Right hindlimb (tissue), 1 donor: ENCODE measurements at regions not wholly inside any gene's neighbourhood (a gene's known extent, or its start where the extent isn't known, plus 50 kb on each side); places are given as distances from the start of the nearest gene placed in this dataset.

Source experiments
- DNase-seq: peaks from one replicate; pipeline ENCODE4 v3.0.0-alpha.2; 2018

DNA sequence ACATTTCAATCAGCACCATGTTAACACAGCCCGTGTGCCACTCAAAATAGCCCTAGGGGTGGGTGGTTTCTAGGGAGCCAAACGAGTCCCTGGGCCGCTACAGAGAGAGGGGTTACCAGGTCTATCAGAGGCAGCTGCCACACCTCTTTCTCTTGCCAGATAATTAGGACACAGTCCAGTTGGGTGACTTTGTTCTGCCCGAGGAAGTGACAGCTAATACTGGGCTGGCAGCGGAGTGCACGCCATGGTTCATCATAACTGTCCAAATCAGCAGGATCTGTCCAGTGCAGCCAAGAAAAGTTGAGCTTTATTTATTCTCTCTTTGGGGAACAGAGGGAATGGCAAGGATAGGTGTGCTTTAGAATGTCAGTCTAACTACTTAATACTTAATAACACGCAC lies 583.8 kb downstream of the BRINP1 start:
- no peak for DNase-seq

GRCh38 chr9:118786877-118787276 lies 582.4 kb downstream of the BRINP1 start:
- DNase-seq, result no peak

GRCh38 chr9:118809160-118809625 lies 560.0 kb downstream of the BRINP1 start:
- DNase-seq, result no peak

GRCh38 chr9:118829334-118829733 lies 539.9 kb downstream of the BRINP1 start:
- DNase-seq, result no peak

GRCh38 chr9:118832371-118832770 lies 536.9 kb downstream of the BRINP1 start:
- DNase-seq, result no peak

- no peak for DNase-seq
These were observed 532.3 kb downstream of the BRINP1 start for GRCh38 chr9:118836891-118837290.

- no peak for DNase-seq
These were observed 497.7 kb downstream of the BRINP1 start for GRCh38 chr9:118871531-118871930.

- DNase-seq, result no peak
These were observed 486.6 kb downstream of the BRINP1 start for GRCh38 chr9:118882684-118883083.

DNA sequence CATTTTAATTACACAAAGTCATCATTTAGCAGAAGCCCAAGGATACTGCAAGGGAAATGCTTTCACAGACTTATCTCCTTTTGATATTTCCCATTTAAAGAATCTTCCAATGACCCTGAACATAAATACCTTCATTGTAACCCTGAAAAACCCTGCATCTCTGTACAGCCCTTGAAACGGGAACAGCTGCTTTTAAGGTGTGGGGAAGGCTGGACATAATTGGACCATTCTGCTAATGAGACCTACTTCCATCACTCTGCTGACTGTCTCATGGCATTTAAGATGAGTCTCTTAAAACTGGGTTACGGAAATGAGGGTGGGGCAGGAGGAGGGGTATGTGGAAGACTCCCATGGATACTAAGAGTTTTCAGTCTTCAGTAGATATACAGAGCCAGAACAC lies 485.8 kb downstream of the BRINP1 start:
- no peak for DNase-seq

DNA sequence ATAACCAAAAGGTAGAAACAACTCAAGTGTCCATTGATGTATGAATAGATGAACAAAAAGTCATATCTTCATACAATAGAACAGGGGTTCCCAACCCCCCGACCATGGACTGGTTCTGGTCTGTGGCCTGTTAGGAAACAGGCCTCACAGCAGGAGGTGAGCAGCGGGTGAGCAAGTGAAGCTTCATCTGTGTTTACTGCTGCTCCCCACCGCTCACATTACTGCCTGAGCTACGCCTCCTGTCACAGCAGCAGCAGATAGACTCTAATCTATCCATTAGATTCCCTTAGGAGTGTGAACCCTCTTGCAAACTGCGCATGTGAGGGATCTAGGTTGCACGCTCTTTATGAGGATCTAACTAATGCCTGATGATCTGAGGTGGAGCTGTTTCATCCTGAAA lies 478.0 kb downstream of the BRINP1 start:
- DNase-seq, result no peak

- DNase-seq, result no peak
These were observed 472.8 kb downstream of the BRINP1 start for GRCh38 chr9:118896324-118897000.

DNA sequence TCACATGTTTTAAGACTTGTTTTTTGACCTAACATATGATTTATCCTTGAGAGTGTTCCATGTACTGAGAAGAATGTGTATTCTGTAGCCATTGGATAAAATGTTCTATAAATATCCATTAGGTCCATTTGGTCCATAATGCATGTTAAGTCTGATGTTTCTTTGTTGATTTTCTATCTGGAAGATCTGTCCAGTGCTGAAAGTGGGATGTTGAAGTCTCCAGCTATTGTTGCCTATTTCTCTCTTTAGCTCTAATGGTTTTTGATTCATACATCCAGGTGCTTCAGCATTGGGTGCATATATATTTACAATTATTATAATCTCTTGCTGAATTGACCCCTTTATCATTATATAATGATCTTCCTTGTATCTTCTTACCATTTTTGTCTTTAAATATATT lies 451.1 kb downstream of the BRINP1 start:
- no peak for DNase-seq

DNA sequence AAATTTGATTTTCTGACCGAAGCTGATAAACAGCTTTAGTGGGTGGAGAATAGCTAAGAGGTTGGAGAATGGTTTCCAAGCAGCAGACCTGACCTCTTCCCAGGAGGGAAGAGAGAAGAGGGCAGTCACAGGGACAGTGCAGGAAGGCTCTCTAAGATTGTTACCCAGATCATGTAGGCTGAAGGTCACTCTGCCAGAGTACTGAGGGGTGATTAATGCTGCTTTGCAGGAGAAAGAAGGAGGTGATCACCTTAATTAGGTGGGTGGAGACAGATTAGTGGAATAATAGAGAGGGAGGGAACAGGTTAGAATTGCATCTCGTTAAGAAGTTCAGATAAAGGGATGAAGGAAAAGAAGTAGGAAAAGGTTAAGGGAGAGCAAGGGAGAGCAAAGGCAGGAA lies 440.5 kb downstream of the BRINP1 start:
- DNase-seq, result no peak

GRCh38 chr9:118929287-118929686 lies 439.9 kb downstream of the BRINP1 start:
- no peak for DNase-seq

DNA sequence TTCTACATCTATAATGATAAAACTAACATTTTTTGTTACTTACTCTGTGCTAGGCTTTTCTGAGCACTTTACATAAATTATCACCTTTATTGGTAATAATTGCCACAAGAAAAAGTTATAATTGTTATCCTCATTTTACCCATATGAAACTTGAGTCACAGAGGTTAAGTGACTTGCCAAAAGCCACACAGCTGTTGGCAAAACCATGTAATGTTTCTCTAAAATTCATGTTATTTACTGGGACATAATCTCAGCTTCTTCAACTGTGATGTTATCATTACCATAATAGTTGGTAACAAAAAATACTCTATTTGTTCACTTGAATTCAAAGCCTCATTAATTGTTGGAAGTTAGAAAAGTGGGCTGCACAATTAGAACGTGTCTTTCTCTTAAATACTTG lies 437.3 kb downstream of the BRINP1 start:
- no peak for DNase-seq

GRCh38 chr9:118938581-118938980 lies 430.7 kb downstream of the BRINP1 start:
- no peak for DNase-seq

DNA sequence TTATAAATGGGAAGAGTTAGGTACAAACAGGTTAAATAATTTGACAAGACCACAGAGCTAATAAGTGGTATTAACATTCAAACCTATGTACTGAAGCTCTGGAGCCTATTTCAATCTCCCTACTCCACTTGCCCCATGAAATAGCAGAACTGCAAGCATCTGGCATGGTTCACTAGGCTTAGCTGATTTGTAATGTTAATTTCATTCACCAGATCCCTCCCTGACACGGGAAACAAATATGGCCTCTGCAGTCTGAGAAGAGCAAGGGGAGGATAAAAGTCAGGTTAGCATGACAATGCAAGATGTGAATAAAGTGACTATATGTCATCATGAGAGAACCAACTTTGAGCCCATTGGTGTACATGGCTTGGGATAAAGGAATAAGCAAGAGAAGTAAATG lies 428.8 kb downstream of the BRINP1 start:
- no peak for DNase-seq

DNA sequence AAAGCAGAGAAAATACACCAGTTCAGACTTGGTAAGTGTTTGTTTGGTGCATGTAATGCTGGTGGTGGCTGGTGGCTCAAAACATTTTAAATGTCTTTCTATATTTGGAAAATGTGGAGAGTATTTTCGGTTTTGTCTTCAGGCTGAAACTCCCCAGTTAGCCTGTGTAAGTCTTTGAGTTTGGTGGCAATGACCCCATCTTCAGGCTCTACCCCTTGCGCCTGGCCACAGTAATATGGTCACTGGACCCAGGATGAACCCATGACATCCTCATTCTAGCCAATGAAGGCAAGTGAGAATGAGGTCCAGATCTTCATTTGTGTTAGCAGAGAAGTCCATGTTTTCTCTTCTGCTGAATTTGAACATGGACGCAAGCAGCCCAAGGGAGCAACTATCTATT lies 422.6 kb downstream of the BRINP1 start:
- no peak for DNase-seq

DNA sequence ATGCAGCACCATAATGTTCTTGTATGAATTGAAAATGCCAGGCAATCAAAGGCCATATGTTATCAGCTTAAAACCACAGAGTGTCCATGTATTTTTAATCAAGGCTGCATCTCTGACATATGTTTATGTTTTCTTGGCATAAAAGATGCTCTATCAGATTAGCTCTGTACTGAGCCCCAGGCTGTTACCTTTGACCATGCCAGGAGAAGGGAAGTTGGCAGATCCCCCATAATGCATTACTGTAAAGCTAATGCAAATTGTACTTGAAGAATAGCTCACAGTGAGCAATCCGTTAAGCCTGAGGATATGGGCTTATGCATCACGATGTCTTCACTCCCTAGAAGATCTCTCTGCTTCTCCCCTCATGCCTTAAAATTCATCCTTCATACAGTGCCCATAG lies 414.4 kb downstream of the BRINP1 start:
- DNase-seq, result no peak

- no peak for DNase-seq
These were observed 411.6 kb downstream of the BRINP1 start for GRCh38 chr9:118957585-118957984.

- DNase-seq, result no peak
These were observed 409.9 kb downstream of the BRINP1 start for GRCh38 chr9:118959366-118959765.

GRCh38 chr9:118961857-118962256 lies 407.4 kb downstream of the BRINP1 start:
- no peak for DNase-seq

DNA sequence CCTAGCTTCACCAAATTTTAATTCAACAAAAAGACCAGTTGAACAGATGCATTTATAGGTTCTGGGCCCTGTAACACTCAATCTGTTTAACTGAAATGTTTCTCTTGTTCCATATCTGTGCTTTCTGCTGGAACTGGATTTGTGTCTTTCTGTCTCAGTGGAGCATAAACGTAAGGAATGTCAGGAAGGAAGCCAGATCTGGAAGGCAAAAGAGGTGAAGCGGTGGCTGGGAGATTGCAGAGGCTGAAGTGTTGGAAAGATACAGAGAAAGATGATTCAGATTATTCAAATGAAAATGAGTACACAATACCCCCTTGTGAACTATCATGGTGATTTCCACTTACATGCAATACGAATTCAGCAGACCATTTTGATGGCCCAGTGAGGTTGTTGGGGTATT lies 406.8 kb downstream of the BRINP1 start:
- DNase-seq, result no peak

DNA sequence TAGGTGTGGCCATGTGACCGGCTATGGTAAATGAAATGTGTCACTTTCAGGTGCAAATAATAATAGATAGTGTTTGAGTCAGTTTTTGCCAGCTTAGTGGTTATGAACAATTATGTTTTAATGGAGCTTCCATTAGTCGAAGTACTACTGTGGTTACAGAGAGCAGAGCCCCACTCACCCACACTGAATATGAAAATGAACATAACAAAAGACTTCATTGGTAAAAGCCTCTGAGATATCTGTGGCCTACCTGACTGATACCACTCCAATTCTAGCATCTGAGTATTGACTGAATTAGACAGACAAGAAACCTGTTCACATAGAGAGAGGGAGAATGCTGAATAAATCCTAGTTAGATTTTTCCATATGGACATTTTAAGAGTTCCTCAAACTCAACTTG lies 405.6 kb downstream of the BRINP1 start:
- no peak for DNase-seq

- no peak for DNase-seq
These were observed 401.3 kb downstream of the BRINP1 start for GRCh38 chr9:118967901-118968300.
